GM21528 (cell line): ENCODE measurements at regions not wholly inside any gene's neighbourhood (a gene's known extent, or its start where the extent isn't known, plus 50 kb on each side); places are given as distances from the start of the nearest gene placed in this dataset.

Experiments used
- ATAC-seq: cut with Tn5 transposase; IDR thresholded peaks from one replicate; pipeline ENCODE4 v1.9.1; 2021; ENCODE audit warnings: mild to moderate bottlenecking, moderate library complexity; ENCODE audit not compliant: unreplicated experiment, low FRiP score

GRCh38 chr7:13320333-13320732 is 632.9 kb downstream of the ARL4A start:
- ATAC-seq: no peak

- no peak for ATAC-seq
These were observed 633.9 kb downstream of the ARL4A start for GRCh38 chr7:13321316-13321715.

- ATAC-seq: no peak
These were observed 634.7 kb downstream of the ARL4A start for GRCh38 chr7:13322126-13322525.

GRCh38 chr7:13327669-13328068 is 640.2 kb downstream of the ARL4A start:
- no peak for ATAC-seq

- no peak for ATAC-seq
These were observed 645.9 kb downstream of the ARL4A start for GRCh38 chr7:13333371-13333770.

DNA sequence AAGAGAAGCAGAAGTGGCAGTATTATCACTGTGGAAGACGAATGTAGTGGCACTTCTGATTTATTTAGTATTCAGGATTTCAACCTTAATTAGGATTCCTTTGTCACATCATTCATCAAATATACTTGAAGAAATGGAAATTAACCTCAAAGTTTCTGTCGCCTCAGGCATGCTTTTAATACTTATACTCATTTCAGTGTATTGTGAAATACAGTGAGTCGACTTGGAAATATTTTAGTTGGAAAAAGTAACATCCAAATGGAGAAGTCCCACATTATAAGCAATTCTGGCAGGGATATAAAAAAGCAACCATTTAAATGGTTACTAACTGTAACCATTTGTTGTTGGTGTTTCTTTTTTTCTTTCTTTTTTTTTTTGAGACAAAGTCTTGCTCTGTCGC is 648.8 kb downstream of the ARL4A start:
- ATAC-seq: no peak

GRCh38 chr7:13352677-13353076 is 636.8 kb downstream of the ETV1 start:
- ATAC-seq: no peak

GRCh38 chr7:13359656-13360055 is 629.8 kb downstream of the ETV1 start:
- ATAC-seq: no peak

GRCh38 chr7:13386741-13387140 is 602.7 kb downstream of the ETV1 start:
- no peak for ATAC-seq

DNA sequence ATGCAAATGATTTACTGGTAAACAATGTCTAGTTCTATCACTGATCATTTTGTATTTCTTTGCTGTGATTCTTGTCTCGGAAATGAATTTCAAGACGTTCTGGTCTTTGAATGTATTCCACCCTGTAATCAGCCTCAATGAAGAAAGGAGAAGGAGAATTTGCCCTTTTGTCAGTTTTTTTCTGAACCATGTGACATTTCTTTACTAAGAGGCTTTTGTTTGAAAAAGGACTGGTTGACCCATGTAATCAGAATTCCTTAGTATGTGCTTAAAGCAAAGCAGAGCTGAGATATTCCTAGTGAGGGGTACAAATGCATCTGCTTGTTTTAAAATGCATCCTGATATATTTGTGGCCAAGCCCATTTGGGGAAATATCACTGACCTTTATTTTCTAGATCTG is 581.6 kb downstream of the ETV1 start:
- ATAC-seq: no peak

DNA sequence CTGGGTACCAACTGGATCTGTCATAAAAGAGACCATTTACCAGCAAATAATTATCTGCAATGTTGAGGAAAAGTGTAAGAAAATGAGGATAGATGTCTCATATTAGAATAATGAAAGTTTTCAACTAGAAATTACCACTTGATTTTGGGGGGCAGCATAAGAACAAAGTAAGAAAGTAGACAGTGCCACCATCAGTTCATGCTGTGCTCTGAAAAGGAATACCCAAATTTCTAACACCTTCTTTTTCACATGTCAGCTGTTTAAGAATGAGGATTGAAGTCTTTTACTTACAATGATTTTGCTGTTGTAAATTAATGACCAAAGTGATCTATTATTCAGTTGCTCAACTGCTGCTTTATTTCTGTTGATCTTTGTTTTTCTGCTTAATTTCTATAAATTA is 578.3 kb downstream of the ETV1 start:
- no peak for ATAC-seq

GRCh38 chr7:13411636-13412035 is 577.8 kb downstream of the ETV1 start:
- ATAC-seq: no peak

GRCh38 chr7:13414181-13414580 is 575.3 kb downstream of the ETV1 start:
- ATAC-seq: no peak

DNA sequence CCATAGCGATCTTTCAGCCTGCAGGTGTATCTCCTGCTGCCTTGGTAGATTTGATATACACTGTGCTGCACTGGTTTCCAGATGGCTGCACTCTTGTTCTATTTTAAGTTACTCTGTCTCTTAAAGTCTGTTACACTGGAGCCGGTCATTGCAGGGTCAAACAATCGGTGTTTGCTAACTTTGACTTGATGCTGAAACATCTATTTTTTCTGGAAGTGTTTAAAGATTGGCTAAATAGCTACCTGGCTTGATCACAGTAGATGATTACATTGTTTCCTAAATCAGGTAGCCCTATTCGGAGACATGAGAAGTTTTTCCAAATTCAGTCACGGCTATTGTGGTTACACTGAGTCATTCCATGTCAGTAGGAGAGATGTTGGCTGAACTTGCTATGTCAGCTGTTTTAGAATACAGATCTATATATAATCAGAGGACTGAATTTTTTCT is 574.8 kb downstream of the ETV1 start:
- no peak for ATAC-seq

DNA sequence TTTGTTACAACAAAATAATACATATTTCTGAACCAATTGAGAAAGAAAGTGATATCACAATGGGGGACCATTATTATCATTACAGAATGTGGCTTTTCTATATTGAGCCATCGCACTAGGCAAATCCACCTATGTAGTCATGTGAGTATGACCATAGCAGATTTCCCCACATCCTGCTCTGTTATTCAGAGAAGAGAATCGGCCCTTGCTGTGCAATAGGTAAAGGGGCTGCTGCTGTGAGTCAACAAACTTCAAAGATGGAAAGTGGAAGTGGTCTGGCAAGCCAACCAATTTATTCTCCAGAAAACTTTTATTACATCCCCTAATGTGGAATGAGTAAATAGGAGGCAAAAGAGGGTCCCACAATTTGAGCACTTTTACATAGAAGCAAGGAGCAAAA is 573.4 kb downstream of the ETV1 start:
- ATAC-seq: no peak

DNA sequence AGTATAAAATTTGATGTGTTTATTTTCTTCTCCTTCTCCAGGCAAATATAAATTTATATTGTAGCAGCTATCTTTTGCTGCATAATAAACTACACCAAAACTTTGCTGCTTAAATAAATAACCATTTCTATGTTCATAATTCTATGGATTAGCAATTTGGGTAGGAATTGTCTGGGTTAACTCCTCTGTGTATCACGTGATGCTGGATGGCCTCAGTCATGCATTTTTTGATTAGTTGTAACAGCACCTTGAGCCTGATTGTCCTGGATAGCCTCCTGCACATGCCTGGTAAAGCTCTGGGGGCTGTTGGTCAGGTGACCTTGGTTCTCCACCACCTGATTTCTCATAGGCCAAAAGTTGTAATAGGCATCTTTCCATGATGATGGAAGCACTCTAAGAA is 572.9 kb downstream of the ETV1 start:
- ATAC-seq: no peak

DNA sequence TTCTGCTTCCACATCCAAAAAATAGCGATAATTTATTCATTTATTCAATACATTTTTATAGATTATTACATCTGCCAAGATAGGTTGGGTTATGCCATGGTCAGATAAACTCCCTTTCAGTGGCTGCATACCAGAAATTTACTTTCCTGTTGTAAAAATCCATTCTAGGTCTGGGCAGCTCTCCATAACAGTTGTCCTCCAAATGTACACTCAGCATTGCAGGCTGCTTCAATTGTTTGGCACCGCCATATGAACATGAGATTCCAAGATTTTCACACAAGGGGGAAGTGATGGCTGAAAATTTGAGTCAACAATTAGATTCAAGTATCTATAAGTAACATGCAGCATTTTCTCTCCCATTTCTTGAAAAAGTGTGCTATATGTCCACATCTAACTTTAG is 568.7 kb downstream of the ETV1 start:
- ATAC-seq: no peak

DNA sequence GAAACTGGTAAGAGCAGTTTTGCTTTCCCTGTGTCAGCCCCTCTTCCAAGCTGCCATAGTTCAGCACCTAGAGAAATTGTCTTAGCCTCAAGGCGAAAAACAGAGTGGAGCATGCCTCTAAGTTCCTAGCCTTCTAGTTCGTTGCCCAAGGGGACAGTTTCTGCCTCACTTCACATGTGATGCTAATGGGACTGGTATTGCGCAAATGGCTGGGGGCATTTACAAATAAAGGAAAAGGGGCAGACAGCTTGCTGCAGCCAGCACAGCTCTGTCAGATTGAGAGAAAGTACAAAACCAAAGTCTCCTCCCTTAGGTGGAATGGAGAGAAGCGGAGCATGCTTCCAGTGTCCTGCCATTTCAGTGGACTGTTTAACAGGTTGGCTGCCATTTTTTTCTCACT is 567.7 kb downstream of the ETV1 start:
- no peak for ATAC-seq

DNA sequence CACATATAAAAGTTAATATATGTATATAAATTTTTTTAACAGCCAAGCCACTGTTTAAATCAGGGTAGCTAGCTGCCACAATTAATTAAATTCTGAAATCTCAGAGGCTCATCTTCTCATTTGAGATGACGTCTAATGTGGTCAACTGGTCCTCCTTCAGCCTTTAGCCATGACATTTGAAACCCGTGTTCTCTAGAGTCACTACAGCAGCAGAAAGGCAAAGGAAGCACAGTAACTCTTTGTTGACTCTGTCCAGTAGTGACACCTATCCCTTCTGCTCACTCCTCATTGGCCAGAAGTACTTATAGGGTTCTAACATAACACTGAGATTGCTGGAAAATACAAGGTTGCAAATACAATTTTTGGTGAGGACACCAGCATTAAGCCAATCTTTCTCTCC is 555.5 kb downstream of the ETV1 start:
- no peak for ATAC-seq

- ATAC-seq: no peak
These were observed 547.2 kb downstream of the ETV1 start for GRCh38 chr7:13442226-13442625.

GRCh38 chr7:13447637-13448036 is 541.8 kb downstream of the ETV1 start:
- no peak for ATAC-seq

DNA sequence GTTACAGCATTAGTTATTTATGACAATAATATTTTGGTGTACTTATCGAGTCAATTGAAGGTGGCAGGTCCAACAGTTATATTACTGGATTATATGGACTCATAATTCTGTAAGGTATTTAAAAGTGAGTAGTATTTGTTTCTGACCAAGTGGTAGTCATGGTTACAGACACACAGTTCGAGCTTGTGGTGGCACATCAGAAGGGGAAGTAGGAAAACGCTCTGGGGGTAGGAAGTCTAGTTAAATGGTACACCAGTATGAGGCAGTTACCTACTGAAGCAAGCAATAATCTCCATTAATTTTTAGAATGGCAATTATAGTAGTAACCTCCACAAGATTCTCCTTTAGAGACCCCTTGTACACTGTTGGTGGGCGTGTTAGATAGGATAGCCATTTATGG is 541.2 kb downstream of the ETV1 start:
- ATAC-seq: no peak

GRCh38 chr7:13449460-13449859 is 540.0 kb downstream of the ETV1 start:
- ATAC-seq: no peak
